HG03469 (cell line): ENCODE measurements at regions not wholly inside any gene's neighbourhood (a gene's known extent, or its start where the extent isn't known, plus 50 kb on each side); places are given as distances from the start of the nearest gene placed in this dataset.
A peak's percentile ranks its signal among the peaks of the same experiment; 100 is the strongest.

Source experiments
- ATAC-seq: cut with Tn5 transposase; IDR thresholded peaks from one replicate; pipeline ENCODE4 v1.9.1; 2021; ENCODE audit warnings: mild to moderate bottlenecking, moderate library complexity, moderate number of reproducible peaks; ENCODE audit not compliant: unreplicated experiment

GRCh38 chr1:56167596-56167995 is 411.8 kb downstream of the PLPP3 start:
- ATAC-seq: no peak

GRCh38 chr1:56160773-56161315 is 418.5 kb downstream of the PLPP3 start:
- no peak for ATAC-seq

- ATAC-seq: no peak
Measured at GRCh38 chr1:56156971-56157876, 422.1 kb downstream of the PLPP3 start.

GRCh38 chr1:56153276-56153675 is 426.1 kb downstream of the PLPP3 start:
- no peak for ATAC-seq

- ATAC-seq: no peak
Measured at GRCh38 chr1:56152635-56153034, 426.7 kb downstream of the PLPP3 start.

GRCh38 chr1:56151402-56151801 is 428.0 kb downstream of the PLPP3 start:
- ATAC-seq: no peak

GRCh38 chr1:56150441-56151215 is 428.7 kb downstream of the PLPP3 start:
- ATAC-seq: no peak

- ATAC-seq: no peak
Measured at GRCh38 chr1:56149761-56150160, 429.6 kb downstream of the PLPP3 start.

- ATAC-seq: no peak
Measured at GRCh38 chr1:56148326-56149193, 430.8 kb downstream of the PLPP3 start.

- ATAC-seq: no peak
Measured at GRCh38 chr1:56147459-56147858, 431.9 kb downstream of the PLPP3 start.

GRCh38 chr1:56147034-56147433 is 432.3 kb downstream of the PLPP3 start:
- ATAC-seq: no peak

- no peak for ATAC-seq
Measured at GRCh38 chr1:56146449-56146848, 432.9 kb downstream of the PLPP3 start.

GRCh38 chr1:56145581-56145980 is 433.8 kb downstream of the PLPP3 start:
- no peak for ATAC-seq

GRCh38 chr1:56142301-56142700 is 437.1 kb downstream of the PLPP3 start:
- ATAC-seq: no peak

GRCh38 chr1:56139836-56140235 is 439.5 kb downstream of the PLPP3 start:
- no peak for ATAC-seq

- no peak for ATAC-seq
Measured at GRCh38 chr1:56137521-56138505, 441.6 kb downstream of the PLPP3 start.

GRCh38 chr1:56137090-56137489 is 442.3 kb downstream of the PLPP3 start:
- ATAC-seq: no peak

GRCh38 chr1:56135864-56136147 is 443.6 kb downstream of the PLPP3 start:
- ATAC-seq: peak; percentile 12

- peak; percentile 46 for ATAC-seq
Measured at GRCh38 chr1:56135069-56135863, 444.1 kb downstream of the PLPP3 start.
